Osteoblast (primary cell): ENCODE measurements at regions not wholly inside any gene's neighbourhood (a gene's known extent, or its start where the extent isn't known, plus 50 kb on each side); places are given as distances from the start of the nearest gene placed in this dataset.
A peak's percentile ranks its signal among the peaks of the same experiment; 100 is the strongest.

ENCODE experiments used
- DNase-seq: peaks from one replicate; pipeline ENCODE4 v3.0.0; 2011; ENCODE audit warnings: low spot score, mixed read lengths; ENCODE audit not compliant: insufficient read length; ENCODE audit errors: missing footprints
- H2AFZ ChIP-seq: 2 replicates; pipeline ENCODE4 v1.6.0; 2011; ENCODE audit warnings: mild to moderate bottlenecking, low read length
- H3K27ac ChIP-seq: 2 replicates; pipeline ENCODE4 v1.5.1; 2011; ENCODE audit warnings: mild to moderate bottlenecking, low read depth, low read length, moderate library complexity
- H3K27me3 ChIP-seq: 2 replicates; pipeline ENCODE4 v1.6.0; 2012; ENCODE audit warnings: mild to moderate bottlenecking, control low read depth, inconsistent platforms, low read length, moderate library complexity; ENCODE audit not compliant: insufficient read depth
- H3K36me3 ChIP-seq: 2 replicates; pipeline ENCODE4 v1.5.1; 2011; ENCODE audit warnings: mild to moderate bottlenecking, low read length, control low read depth, moderate library complexity; ENCODE audit not compliant: insufficient read depth
- H3K4me1 ChIP-seq: 2 replicates; pipeline ENCODE4 v1.5.1; 2011; ENCODE audit warnings: mild to moderate bottlenecking, low read length, control low read depth, moderate library complexity; ENCODE audit not compliant: insufficient read depth
- H3K4me2 ChIP-seq: 2 replicates; pipeline ENCODE4 v1.6.0; 2011; ENCODE audit warnings: mild to moderate bottlenecking, low read length; ENCODE audit not compliant: insufficient read depth
- H3K4me3 ChIP-seq: fragments of 200-600 bp; sonication (generic); 3 replicates; pipeline ENCODE4 v1.5.1; 2012; ENCODE audit warnings: mild to moderate bottlenecking, low read length, inconsistent platforms; ENCODE audit not compliant: insufficient read depth
- H3K79me2 ChIP-seq: 2 replicates; pipeline ENCODE4 v1.6.0; 2012; ENCODE audit warnings: mild to moderate bottlenecking, low read length, control low read depth, inconsistent platforms; ENCODE audit not compliant: insufficient read depth
- H3K9me3 ChIP-seq: 2 replicates; pipeline ENCODE4 v1.5.1; 2011; ENCODE audit warnings: low read depth, low read length, control low read depth
- H4K20me1 ChIP-seq: 2 replicates; pipeline ENCODE4 v1.6.0; 2012; ENCODE audit warnings: mild to moderate bottlenecking, low read length, control low read depth; ENCODE audit not compliant: insufficient read depth
- TF ChIP-seq, protein P1 (sequence below): IDR thresholded peaks from 2 replicates; pipeline ENCODE4 v1.5.1; 2011; ENCODE audit warnings: mild to moderate bottlenecking, low read depth, low read length, moderate library complexity; ENCODE audit errors: extremely low read depth

DNA sequence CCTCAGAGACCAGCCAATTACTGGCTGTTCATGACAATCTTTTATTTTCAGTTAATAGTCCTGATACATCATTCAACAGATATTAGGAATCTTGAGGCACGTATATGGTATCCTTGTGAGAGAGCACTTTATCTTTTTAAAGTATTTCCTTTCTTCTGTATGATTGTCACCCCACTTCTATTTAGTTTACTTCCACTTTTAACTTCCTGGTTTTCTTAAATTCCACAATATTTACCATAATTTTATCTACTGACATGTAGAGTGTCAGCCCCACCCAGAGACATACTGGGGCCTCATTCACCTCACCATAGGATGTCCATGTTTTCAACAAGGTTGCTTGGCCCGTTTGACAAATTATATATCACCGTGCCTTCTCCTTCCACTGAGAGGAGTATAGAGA is 182.9 kb upstream of the ID2 start:
- Histone ChIP-seq H3K4me2 (no peak overlapping the region), H3K4me1 (no peaks in the 10 kb centered on the region), H3K79me2 (no peaks in the 10 kb centered on the region), H4K20me1 (no peaks in the 10 kb centered on the region), H3K27me3 (no peaks in the 10 kb centered on the region), H2AFZ (no peak overlapping the region), H3K9me3 (no peaks in the 10 kb centered on the region), H3K27ac (no peak overlapping the region), H3K36me3 (no peaks in the 10 kb centered on the region), H3K4me3 (no peak overlapping the region)
- DNase-seq, result no peak
- TF ChIP-seq, protein P1, sequence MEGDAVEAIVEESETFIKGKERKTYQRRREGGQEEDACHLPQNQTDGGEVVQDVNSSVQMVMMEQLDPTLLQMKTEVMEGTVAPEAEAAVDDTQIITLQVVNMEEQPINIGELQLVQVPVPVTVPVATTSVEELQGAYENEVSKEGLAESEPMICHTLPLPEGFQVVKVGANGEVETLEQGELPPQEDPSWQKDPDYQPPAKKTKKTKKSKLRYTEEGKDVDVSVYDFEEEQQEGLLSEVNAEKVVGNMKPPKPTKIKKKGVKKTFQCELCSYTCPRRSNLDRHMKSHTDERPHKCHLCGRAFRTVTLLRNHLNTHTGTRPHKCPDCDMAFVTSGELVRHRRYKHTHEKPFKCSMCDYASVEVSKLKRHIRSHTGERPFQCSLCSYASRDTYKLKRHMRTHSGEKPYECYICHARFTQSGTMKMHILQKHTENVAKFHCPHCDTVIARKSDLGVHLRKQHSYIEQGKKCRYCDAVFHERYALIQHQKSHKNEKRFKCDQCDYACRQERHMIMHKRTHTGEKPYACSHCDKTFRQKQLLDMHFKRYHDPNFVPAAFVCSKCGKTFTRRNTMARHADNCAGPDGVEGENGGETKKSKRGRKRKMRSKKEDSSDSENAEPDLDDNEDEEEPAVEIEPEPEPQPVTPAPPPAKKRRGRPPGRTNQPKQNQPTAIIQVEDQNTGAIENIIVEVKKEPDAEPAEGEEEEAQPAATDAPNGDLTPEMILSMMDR, result no peak

DNA sequence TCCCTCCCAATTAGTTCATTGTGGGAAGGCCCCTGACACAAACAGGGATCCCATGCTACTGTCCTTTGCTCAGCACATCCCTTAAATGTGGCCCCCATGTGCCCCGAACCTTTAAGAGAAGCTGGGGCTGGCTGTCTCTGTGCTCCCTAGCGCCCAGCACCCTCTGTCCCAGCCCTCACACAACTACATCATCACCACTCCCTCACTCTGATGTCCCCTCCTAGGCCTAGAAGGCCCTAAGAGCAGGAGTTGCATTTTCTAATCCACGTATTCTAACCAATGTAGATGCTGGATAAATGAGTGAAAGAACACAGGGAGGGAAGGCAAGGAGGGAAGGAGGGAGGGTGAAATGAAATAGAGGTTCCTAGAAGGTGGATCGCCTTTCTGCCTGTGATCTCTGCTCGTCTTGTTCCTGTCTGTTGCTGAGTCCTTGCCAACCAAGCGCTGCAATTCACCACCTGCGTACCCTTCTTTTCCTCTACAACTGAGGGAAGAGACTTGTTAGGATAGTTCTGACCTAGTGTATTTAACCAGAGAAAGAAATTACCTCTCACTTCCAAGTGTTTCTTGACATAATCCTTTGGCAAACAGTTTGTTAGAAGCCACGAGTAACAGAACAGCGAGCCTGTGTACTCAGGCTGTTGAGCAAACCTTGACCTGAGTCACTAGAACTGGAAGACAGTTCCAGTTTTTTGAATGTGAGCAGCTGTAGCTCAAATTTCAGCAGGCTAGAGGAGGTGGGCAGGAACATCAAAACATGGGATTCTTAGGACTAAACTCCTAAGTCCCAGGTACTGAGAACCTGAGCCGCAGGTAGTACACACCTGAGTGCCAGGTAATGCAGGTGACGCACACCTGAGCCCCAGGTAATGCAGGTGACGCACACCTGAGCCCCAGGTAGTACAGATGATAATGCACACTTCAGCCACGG is 181.5 kb upstream of the ID2 start:
- H2AFZ ChIP-seq, result no peak overlapping the region
- H3K27ac ChIP-seq, result no peak overlapping the region
- no peaks in the 10 kb centered on the region for H3K27me3 ChIP-seq
- H3K79me2 ChIP-seq, result no peaks in the 10 kb centered on the region
- no peaks in the 10 kb centered on the region for H3K36me3 ChIP-seq
- no peak overlapping the region for H3K4me2 ChIP-seq
- no peak for DNase-seq
- no peaks in the 10 kb centered on the region for H4K20me1 ChIP-seq
- TF ChIP-seq, protein P1, result no peak
- H3K4me1 ChIP-seq, result no peaks in the 10 kb centered on the region
- no peak overlapping the region for H3K4me3 ChIP-seq
- no peaks in the 10 kb centered on the region for H3K9me3 ChIP-seq

DNA sequence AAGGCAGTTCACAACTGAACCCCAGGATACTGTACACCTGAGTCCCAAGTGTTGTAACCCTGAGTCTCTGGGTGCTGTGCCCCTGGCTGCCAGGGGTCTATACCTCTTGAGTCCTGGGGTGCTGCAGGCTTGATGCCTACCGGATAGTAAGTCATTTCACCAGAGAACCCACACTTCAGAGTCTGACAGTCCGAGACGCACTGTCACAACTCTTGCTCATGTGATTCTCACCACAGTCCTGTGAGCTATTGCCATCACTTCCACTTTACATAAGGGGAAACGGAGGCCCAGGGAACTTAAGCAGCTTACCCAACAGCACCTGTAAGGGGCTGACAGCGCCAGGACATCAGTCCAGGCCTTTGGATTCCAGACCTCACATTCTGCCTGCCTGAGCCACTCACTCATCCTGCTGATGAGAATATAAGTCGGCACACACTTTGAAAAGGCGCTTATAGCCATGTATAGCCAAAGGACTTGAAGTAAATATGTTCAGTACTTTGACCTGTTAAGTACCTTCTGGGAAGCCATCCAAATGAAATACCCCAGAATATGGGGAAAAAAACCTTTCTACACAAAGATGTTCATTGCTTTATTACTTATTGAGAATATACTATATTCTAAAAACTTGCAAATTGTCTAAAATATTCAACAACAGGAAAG is 180.7 kb upstream of the ID2 start:
- TF ChIP-seq, protein P1, result no peak
- Histone ChIP-seq H4K20me1 (no peaks in the 10 kb centered on the region), H3K9me3 (no peaks in the 10 kb centered on the region), H3K79me2 (no peaks in the 10 kb centered on the region), H3K36me3 (no peaks in the 10 kb centered on the region), H3K4me1 (no peaks in the 10 kb centered on the region), H3K4me3 (no peak overlapping the region), H3K27ac (no peak overlapping the region), H2AFZ (no peak overlapping the region), H3K27me3 (no peaks in the 10 kb centered on the region), H3K4me2 (no peak overlapping the region)
- DNase-seq, result no peak

DNA sequence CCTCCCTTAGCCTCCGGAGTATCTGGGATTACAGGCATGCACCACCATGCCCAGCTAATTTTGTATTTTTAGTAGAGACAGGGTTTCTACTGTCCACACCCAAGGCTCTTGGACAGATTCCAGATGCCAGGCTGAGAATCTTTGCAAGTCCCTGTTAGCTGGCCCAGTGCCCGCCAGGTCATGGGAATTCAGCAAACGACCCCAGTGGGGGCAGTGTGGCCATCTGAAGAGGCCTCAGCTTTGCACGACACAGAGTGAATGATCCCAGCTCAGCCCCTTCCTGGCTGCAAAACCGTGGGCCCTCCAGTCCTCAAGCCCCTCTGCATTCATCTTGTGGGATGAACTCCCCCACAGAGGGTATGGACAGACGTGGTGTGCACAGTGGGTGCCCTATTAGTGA is 179.5 kb upstream of the ID2 start:
- Histone ChIP-seq H3K9me3 (no peaks in the 10 kb centered on the region), H2AFZ (no peak overlapping the region), H3K27ac (no peak overlapping the region), H3K36me3 (no peaks in the 10 kb centered on the region), H3K4me2 (no peak overlapping the region), H4K20me1 (no peaks in the 10 kb centered on the region), H3K27me3 (no peaks in the 10 kb centered on the region), H3K4me3 (no peak overlapping the region), H3K79me2 (no peaks in the 10 kb centered on the region), H3K4me1 (no peaks in the 10 kb centered on the region)
- DNase-seq, result peak; percentile 54
- TF ChIP-seq, protein P1, result no peak
